ENCODE measurements at regions not wholly inside any gene's neighbourhood (a gene's known extent, or its start where the extent isn't known, plus 50 kb on each side); places are given as distances from the start of the nearest gene placed in this dataset.

DNA sequence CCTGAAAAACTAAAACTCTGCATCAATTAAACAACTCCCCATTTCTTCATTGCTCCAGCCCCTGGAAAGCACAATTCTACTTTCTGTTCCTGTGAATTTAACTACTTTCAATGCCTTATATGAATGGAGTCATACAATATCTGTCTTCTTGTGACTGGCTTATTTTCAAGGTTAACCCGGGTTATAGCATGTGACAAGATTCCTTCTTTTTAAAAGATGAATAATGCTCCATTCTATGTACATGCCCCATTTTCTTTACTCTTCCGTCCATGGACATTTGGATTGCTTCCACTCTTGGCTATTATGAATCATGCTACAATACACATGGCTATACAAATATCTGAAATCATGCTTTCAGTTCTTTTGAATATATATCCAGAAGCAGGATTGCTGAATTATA, 334.9 kb upstream of the ID4 start:
- DNase-seq: no peak
- H3K36me3 Mint-ChIP-seq (ENCODE audit: low read depth): no peaks in the 10 kb centered on the region
- H3K27ac Mint-ChIP-seq: no peak overlapping the region
- no peaks in the 10 kb centered on the region for H3K4me1 Mint-ChIP-seq (ENCODE audit: low read depth)
- no peak overlapping the region for H3K4me3 Mint-ChIP-seq
- peaks cover 14% of the 10 kb centered on the region for H3K9me3 Mint-ChIP-seq
- no peaks in the 10 kb centered on the region for H3K27me3 Mint-ChIP-seq

DNA sequence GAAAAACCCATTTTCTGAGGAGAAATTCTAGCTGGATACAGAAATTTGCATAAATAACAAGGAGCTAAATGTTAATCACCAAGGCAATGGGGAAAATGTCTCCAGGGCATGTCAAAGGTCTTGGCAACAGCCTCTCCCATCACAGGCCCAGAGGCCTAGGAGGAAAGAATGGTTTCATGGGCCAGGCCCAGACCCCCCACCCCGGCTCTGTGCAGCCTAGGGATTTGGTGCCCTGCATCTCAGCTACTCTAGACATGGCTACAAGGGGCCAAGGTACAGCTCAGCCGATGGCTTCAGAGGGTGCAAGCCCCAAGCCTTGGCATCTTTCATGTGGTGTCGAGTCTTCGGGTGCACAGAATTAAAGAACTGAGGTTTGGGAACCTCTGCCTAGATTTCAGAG, 321.2 kb upstream of the ID4 start:
- no peaks in the 10 kb centered on the region for H3K4me1 Mint-ChIP-seq (ENCODE audit: low read depth)
- no peak overlapping the region for H3K27ac Mint-ChIP-seq
- H3K36me3 Mint-ChIP-seq (ENCODE audit: low read depth): no peaks in the 10 kb centered on the region
- H3K4me3 Mint-ChIP-seq: no peak overlapping the region
- H3K9me3 Mint-ChIP-seq: peaks cover 37% of the 10 kb centered on the region
- H3K27me3 Mint-ChIP-seq: no peaks in the 10 kb centered on the region
- DNase-seq: no peak

DNA sequence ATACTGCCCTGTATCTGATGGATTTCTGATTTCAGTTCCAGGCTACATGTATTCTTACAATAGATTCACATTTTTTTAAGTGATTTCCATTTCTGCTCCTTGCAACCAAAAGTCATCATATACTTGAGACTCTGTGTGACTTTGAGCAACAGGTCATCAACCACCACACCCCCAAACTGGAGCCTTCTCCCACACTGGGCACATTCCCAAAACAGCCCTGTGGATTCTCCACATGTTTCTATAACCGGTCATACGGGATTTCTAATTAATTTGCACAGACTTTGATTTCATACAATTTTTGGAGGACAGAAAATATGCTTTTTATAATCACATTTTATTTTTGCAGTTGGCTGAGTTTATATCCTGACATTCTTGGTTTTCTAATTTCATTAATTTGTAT, 317.2 kb upstream of the ID4 start:
- Mint-ChIP-seq H3K27me3 (no peaks in the 10 kb centered on the region), H3K27ac (no peak overlapping the region), H3K4me3 (no peak overlapping the region), H3K4me1 (ENCODE audit: low read depth) (no peaks in the 10 kb centered on the region), H3K36me3 (ENCODE audit: low read depth) (no peaks in the 10 kb centered on the region), H3K9me3 (peaks cover 19% of the 10 kb centered on the region)
- no peak for DNase-seq

DNA sequence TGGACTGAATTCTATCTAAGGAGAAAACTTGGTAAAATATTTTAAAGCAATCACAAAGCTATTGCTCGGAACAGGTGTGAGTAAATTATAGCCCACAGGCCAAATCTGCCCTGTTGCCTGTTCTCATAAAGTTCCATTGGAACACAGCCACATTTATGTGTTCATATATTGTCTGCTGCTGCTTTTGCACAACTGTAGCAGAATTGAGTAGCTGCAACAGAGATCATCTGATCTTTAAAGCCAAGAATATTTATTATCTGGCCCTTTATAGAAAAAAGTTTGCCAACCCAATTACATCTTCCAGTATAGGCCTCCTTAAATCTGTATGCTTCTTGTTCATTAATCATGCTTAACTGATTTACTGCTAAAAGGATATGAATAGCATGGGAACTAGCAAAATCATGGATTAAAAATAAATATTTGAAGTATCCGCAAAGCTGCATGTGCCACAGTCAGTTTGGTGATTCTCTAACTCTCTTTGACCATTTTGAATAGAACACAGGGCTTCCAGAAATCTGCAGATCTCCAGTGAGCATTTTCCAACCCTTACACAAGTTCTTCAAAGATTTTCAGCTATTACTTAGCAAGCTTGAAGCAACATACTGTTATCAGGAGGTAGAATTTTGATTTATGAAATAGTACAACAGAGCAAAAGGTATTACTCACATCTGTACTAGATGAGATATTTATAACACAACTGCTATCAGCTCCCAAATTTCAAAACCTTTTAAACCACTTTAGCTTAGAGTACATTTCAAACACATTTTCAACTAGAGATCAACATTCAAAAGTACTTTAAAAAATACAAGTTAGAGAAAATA, 312.6 kb upstream of the ID4 start:
- no peaks in the 10 kb centered on the region for H3K27me3 Mint-ChIP-seq
- no peaks in the 10 kb centered on the region for H3K36me3 Mint-ChIP-seq (ENCODE audit: low read depth)
- peaks cover 3% of the 10 kb centered on the region for H3K9me3 Mint-ChIP-seq
- H3K27ac Mint-ChIP-seq: no peak overlapping the region
- DNase-seq: no peak
- no peak overlapping the region for H3K4me3 Mint-ChIP-seq
- no peaks in the 10 kb centered on the region for H3K4me1 Mint-ChIP-seq (ENCODE audit: low read depth)

DNA sequence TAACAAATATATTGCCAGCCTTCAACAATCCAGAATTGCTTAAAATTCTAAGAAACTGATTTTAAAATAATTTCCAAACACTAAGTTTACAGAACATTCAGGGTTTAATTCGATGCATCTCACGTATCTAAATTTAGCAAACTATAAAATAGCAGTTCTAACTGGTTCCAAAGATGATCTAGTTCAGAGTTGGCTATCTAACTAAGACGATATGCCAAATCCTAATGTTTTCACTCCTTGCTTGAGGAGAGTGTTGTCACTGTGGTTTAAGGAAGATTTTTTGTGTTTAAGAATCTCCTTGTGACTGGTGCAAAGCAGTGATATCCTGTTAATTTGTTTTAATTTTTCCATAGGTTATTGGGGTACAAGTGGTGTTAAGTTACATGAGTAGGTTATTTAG, 311.5 kb upstream of the ID4 start:
- no peak overlapping the region for H3K27ac Mint-ChIP-seq
- DNase-seq: no peak
- no peaks in the 10 kb centered on the region for H3K27me3 Mint-ChIP-seq
- no peaks in the 10 kb centered on the region for H3K36me3 Mint-ChIP-seq (ENCODE audit: low read depth)
- H3K4me3 Mint-ChIP-seq: no peak overlapping the region
- H3K9me3 Mint-ChIP-seq: no peaks in the 10 kb centered on the region
- no peaks in the 10 kb centered on the region for H3K4me1 Mint-ChIP-seq (ENCODE audit: low read depth)

DNA sequence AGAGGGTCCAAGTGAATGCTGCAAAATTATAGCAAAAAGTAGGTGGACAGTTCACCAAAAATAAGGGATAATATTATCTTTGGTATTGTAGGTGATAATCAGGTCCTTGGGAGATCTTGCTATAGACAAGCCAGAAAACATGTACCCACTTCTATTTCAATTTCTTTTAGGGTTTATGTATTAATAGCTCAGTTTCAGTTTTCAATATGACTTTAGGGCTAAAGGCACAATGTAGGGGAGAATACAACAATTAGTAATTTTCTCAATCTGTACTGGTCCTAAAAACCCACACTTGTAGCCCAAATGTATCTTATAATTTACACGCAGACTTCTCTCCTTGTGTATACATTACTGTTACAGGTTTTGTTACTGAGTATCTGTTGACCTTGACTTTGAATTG, 307.0 kb upstream of the ID4 start:
- Mint-ChIP-seq H3K27ac (no peak overlapping the region), H3K4me1 (ENCODE audit: low read depth) (no peaks in the 10 kb centered on the region), H3K4me3 (no peak overlapping the region), H3K9me3 (no peaks in the 10 kb centered on the region), H3K36me3 (ENCODE audit: low read depth) (no peaks in the 10 kb centered on the region), H3K27me3 (no peaks in the 10 kb centered on the region)
- DNase-seq: no peak

DNA sequence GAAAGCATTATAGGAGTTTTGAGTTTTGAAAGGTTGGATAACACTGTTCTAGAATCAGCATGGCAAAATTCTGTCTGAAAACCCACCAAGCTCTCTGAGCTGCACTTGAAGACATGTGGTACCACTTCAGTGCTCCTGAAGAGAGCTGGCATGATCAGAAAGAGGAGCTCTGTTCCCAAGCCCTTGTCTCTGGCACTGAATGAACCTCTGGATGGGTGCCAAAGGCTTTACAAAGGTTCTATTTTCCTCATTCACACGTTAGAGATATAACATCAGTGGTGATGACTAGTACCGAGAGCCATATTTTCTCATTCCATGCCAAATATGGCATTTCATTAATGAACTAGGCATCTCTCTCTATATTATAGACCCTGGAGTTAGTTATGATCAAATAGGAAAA, 301.8 kb upstream of the ID4 start:
- H3K4me1 Mint-ChIP-seq (ENCODE audit: low read depth): no peaks in the 10 kb centered on the region
- H3K4me3 Mint-ChIP-seq: no peak overlapping the region
- no peaks in the 10 kb centered on the region for H3K27me3 Mint-ChIP-seq
- H3K9me3 Mint-ChIP-seq: peaks cover 1% of the 10 kb centered on the region
- no peaks in the 10 kb centered on the region for H3K36me3 Mint-ChIP-seq (ENCODE audit: low read depth)
- H3K27ac Mint-ChIP-seq: no peak overlapping the region
- DNase-seq: no peak

DNA sequence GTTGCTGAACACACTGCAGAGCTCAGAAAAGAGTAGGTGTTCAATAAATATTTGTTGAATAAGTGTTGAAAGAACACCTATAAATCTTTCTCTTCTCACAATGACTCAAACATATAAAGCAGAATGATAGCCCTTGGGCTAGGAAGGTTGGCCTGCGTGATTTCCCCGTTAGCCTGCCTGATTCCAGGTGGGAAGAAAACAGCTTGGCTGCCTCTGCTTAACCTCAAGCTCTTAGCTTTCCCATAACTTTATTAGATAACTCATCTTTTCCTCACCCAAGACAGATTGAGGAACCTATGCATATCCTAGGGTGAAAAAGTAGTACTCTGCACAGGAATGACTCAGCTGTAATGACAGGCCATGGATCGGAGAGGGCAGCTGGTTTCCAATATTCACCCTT, 300.3 kb upstream of the ID4 start:
- H3K4me1 Mint-ChIP-seq (ENCODE audit: low read depth): no peaks in the 10 kb centered on the region
- DNase-seq: no peak
- no peaks in the 10 kb centered on the region for H3K36me3 Mint-ChIP-seq (ENCODE audit: low read depth)
- H3K27me3 Mint-ChIP-seq: no peaks in the 10 kb centered on the region
- no peak overlapping the region for H3K4me3 Mint-ChIP-seq
- no peak overlapping the region for H3K27ac Mint-ChIP-seq
- H3K9me3 Mint-ChIP-seq: peaks cover 4% of the 10 kb centered on the region

DNA sequence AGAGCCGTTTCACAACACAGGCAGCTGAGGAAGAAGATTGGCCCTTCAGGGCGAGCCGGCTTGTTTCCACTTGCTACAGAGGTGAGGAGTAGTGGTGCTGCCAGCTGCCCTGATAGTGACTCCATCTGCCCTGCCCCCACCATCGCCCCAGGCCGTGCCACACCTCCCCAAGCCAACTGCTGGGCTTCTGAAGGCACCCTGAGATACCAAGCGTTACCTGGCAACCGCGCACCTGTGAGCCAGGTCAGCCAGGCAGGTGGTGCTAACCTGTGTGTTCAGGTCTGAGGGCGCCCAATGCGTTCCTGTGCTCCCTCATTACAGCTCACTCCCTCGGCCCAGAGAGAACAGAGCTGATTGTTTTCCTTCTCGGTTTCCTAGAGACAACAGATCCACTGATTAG, 299.1 kb upstream of the ID4 start:
- no peaks in the 10 kb centered on the region for H3K36me3 Mint-ChIP-seq (ENCODE audit: low read depth)
- no peak overlapping the region for H3K4me3 Mint-ChIP-seq
- H3K27ac Mint-ChIP-seq: no peak overlapping the region
- peaks cover 4% of the 10 kb centered on the region for H3K9me3 Mint-ChIP-seq
- no peak for DNase-seq
- no peaks in the 10 kb centered on the region for H3K27me3 Mint-ChIP-seq
- no peaks in the 10 kb centered on the region for H3K4me1 Mint-ChIP-seq (ENCODE audit: low read depth)

DNA sequence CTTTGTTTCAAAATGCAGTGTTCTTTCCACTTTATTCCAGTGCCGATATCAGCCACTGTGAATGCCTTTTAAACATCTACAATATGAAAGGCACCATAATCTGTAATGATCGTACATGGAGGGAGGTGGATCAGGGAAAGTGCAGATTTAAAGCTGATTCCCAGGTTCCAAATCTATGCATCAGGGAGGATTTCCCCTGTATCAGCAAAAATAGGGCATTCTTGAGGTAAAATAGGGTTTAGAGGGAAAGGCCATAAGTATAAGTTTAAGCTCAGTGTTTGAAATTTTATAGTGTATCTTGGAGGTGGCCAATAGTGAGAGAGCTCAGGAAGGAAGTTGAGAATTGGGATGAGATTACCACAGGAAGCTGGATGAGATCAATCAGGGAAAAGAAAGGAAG, 289.7 kb upstream of the ID4 start:
- Mint-ChIP-seq H3K9me3 (peaks cover 4% of the 10 kb centered on the region), H3K27ac (no peak overlapping the region), H3K4me3 (no peak overlapping the region), H3K27me3 (no peaks in the 10 kb centered on the region), H3K36me3 (ENCODE audit: low read depth) (no peaks in the 10 kb centered on the region), H3K4me1 (ENCODE audit: low read depth) (no peaks in the 10 kb centered on the region)
- no peak for DNase-seq

DNA sequence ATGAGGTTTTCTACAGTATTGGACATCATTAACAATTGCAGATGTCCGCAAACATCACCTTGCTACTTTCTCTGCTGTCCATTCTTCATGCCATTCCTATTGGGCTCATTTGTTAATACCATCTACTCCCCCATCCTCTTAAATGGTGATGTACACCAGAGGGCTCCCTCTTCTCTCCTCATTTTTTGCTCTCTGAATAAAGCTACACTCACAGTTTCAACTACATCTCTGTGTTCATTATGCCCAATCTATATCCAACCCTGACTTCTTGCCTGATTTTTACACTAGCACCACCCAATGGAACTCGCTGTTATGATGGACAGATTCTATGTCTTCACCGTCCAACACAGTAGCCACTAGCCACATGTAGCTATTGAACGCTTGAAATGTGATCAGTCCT, 288.1 kb upstream of the ID4 start:
- no peaks in the 10 kb centered on the region for H3K27me3 Mint-ChIP-seq
- H3K27ac Mint-ChIP-seq: no peak overlapping the region
- DNase-seq: no peak
- peaks cover 4% of the 10 kb centered on the region for H3K9me3 Mint-ChIP-seq
- H3K4me1 Mint-ChIP-seq (ENCODE audit: low read depth): no peaks in the 10 kb centered on the region
- H3K4me3 Mint-ChIP-seq: no peak overlapping the region
- no peaks in the 10 kb centered on the region for H3K36me3 Mint-ChIP-seq (ENCODE audit: low read depth)

DNA sequence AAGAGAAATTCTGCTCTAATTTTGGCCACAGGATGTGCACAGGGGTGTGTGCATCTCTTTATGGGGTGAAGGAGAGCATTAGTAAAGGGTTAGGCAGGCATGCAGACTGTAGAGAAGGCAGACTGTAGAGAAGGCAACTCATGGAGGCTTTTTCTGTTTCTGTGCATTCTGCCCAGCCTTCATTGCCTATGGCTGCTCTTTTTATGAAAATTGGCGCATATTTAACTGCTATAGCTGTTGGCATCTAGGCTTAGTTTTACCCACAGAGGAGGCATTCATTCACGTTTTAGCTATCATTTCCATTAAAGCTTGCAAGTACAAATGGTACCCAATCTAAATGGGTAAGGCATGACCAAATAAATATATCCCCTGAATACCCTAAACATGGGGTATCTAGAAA, 286.8 kb upstream of the ID4 start:
- no peaks in the 10 kb centered on the region for H3K4me1 Mint-ChIP-seq (ENCODE audit: low read depth)
- H3K27me3 Mint-ChIP-seq: no peaks in the 10 kb centered on the region
- H3K4me3 Mint-ChIP-seq: no peak overlapping the region
- peaks cover 4% of the 10 kb centered on the region for H3K9me3 Mint-ChIP-seq
- H3K36me3 Mint-ChIP-seq (ENCODE audit: low read depth): no peaks in the 10 kb centered on the region
- H3K27ac Mint-ChIP-seq: no peak overlapping the region
- no peak for DNase-seq

DNA sequence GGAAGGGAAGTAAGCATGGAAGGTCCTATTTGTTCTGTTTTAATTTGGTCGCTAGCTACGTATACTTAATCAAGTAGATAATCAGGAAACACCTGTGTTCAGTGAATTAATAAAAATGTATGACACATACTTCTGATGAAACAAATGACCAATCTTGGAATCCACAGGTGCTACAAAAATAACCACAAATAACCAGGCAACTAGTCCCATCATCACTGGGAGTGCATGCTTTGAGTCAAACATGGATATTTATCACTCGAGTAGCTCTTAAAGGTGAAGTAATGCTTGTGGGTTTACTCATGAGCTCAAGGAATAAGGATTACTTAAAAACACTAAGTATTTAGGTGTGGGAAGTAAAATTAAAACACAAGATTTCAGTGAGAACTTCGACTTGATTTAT, 285.6 kb upstream of the ID4 start:
- Mint-ChIP-seq H3K27me3 (no peaks in the 10 kb centered on the region), H3K9me3 (peaks cover 4% of the 10 kb centered on the region), H3K27ac (no peak overlapping the region), H3K36me3 (ENCODE audit: low read depth) (no peaks in the 10 kb centered on the region), H3K4me1 (ENCODE audit: low read depth) (no peaks in the 10 kb centered on the region), H3K4me3 (no peak overlapping the region)
- no peak for DNase-seq

DNA sequence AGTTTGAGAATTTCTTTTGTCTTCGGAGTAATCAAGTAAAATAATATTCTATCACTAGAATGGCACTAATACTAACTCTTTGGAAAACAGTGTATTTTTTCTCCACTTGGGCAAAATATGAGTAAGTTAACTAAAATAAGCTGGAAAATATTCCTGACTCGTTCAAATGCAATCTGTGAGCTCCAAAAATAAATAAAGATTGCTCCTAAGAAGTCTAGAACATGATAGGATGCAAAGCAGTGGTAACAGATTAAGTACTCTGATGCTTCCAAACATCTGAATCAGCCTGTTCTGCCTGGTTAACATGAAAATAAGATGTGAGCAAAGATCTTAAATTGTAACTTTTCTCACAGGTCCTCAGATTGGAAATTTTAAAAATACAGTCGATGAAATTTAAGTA, 285.1 kb upstream of the ID4 start:
- no peak overlapping the region for H3K27ac Mint-ChIP-seq
- H3K36me3 Mint-ChIP-seq (ENCODE audit: low read depth): no peaks in the 10 kb centered on the region
- DNase-seq: no peak
- no peak overlapping the region for H3K4me3 Mint-ChIP-seq
- no peaks in the 10 kb centered on the region for H3K4me1 Mint-ChIP-seq (ENCODE audit: low read depth)
- peaks cover 4% of the 10 kb centered on the region for H3K9me3 Mint-ChIP-seq
- no peaks in the 10 kb centered on the region for H3K27me3 Mint-ChIP-seq

DNA sequence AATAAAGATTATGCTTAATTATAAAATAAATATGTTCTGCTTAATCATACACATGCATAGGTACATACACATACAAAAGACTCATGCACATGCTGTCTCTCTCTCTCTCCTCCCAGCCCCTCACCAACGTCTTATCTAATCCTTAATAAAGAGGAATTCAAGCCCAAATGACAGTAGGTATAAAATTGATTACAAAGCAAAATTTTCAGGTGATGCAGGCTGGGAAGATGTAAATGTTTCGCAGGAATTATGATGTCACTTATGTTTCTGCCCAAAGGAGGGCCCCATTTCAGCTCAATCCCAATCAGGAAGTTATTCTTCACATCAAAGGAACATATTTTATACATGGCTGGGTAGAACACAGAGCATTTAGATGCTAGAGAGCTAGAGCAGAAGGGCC, 284.6 kb upstream of the ID4 start:
- Mint-ChIP-seq H3K27me3 (no peaks in the 10 kb centered on the region), H3K4me3 (no peak overlapping the region), H3K4me1 (ENCODE audit: low read depth) (no peaks in the 10 kb centered on the region), H3K36me3 (ENCODE audit: low read depth) (no peaks in the 10 kb centered on the region), H3K27ac (no peak overlapping the region), H3K9me3 (peaks cover 4% of the 10 kb centered on the region)
- DNase-seq: no peak
